ENCODE measurements at regions not wholly inside any gene's neighbourhood (a gene's known extent, or its start where the extent isn't known, plus 50 kb on each side); places are given as distances from the start of the nearest gene placed in this dataset.
"Not testable (repeated sequence)": the region's sequence is repeated elsewhere in the genome, so short reads cannot be mapped to it uniquely, and the experiment has no call there.

GRCh38 chr16:34743115-34743514 lies 1283.7 kb downstream of the TP53TG3F start:
- ATAC-seq (ENCODE audit: low read depth in 2 of 2), result no peak
- no peak overlapping the region for H3K27ac Mint-ChIP-seq
- no peak for DNase-seq
- H3K36me3 Mint-ChIP-seq, result peaks cover 4 to 38% of the 10 kb centered on the region in 2 donors
- peaks cover 18 to 51% (median 28%) of the 10 kb centered on the region in 7 donors for H3K9me3 Mint-ChIP-seq
- H3K27me3 Mint-ChIP-seq, result no peaks in the 10 kb centered on the region
- no peak overlapping the region for H3K4me3 Mint-ChIP-seq
- H3K4me1 Mint-ChIP-seq, result peaks cover 0 to 4% (median 0%) of the 10 kb centered on the region in 3 donors

GRCh38 chr16:34758835-34759234 lies 1299.4 kb downstream of the TP53TG3F start:
- Mint-ChIP-seq H3K36me3 (peaks cover 0 to 72% of the 10 kb centered on the region in 2 donors), H3K9me3 (peaks cover 56 to 83% (median 72%) of the 10 kb centered on the region in 7 donors), H3K4me1 (peaks cover 0 to 2% (median 0%) of the 10 kb centered on the region in 3 donors), H3K27ac (no peak overlapping the region), H3K4me3 (no peak overlapping the region), H3K27me3 (no peaks in the 10 kb centered on the region)
- ATAC-seq (ENCODE audit: low read depth in 2 of 2) (no peak), DNase-seq (no peak)

- not testable (repeated sequence) for H3K4me1 Mint-ChIP-seq; H3K4me3 Mint-ChIP-seq; H3K27me3 Mint-ChIP-seq; DNase-seq; ATAC-seq (ENCODE audit: low read depth in 2 of 2); H3K27ac Mint-ChIP-seq; H3K36me3 Mint-ChIP-seq
- peaks cover 11 to 41% (median 15%) of the 10 kb centered on the region in 7 donors for H3K9me3 Mint-ChIP-seq
These were observed 1332.4 kb downstream of the TP53TG3F start for GRCh38 chr16:34791835-34792234.

- H3K4me3 Mint-ChIP-seq, result no peak overlapping the region
- no peaks in the 10 kb centered on the region for H3K27me3 Mint-ChIP-seq
- H3K27ac Mint-ChIP-seq, result no peak overlapping the region
- H3K9me3 Mint-ChIP-seq, result peaks cover 5 to 20% (median 8%) of the 10 kb centered on the region in 7 donors
- no peak for DNase-seq
- H3K36me3 Mint-ChIP-seq, result no peaks in the 10 kb centered on the region
- H3K4me1 Mint-ChIP-seq, result no peaks in the 10 kb centered on the region
- no peak for ATAC-seq (ENCODE audit: low read depth in 2 of 2)
These were observed 1342.5 kb downstream of the TP53TG3F start for GRCh38 chr16:34801875-34802274.

- Mint-ChIP-seq H3K4me3 (no peak overlapping the region), H3K27ac (no peak overlapping the region), H3K4me1 (no peaks in the 10 kb centered on the region), H3K9me3 (peaks cover 5 to 19% (median 7%) of the 10 kb centered on the region in 7 donors), H3K36me3 (no peaks in the 10 kb centered on the region), H3K27me3 (no peaks in the 10 kb centered on the region)
- ATAC-seq (ENCODE audit: low read depth in 2 of 2) (no peak), DNase-seq (no peak)
These were observed 1343.0 kb downstream of the TP53TG3F start for GRCh38 chr16:34802396-34802795.

- Mint-ChIP-seq H3K36me3 (no peaks in the 10 kb centered on the region), H3K9me3 (peaks cover 4 to 18% (median 7%) of the 10 kb centered on the region in 7 donors), H3K27ac (no peak overlapping the region), H3K4me3 (no peak overlapping the region), H3K27me3 (no peaks in the 10 kb centered on the region), H3K4me1 (no peaks in the 10 kb centered on the region)
- ATAC-seq (ENCODE audit: low read depth in 2 of 2) (no peak), DNase-seq (no peak)
These were observed 1343.6 kb downstream of the TP53TG3F start for GRCh38 chr16:34802848-34803599.

- peaks cover 0 to 14% (median 4%) of the 10 kb centered on the region in 7 donors for H3K9me3 Mint-ChIP-seq
- no peak for ATAC-seq (ENCODE audit: low read depth in 2 of 2)
- no peak overlapping the region for H3K27ac Mint-ChIP-seq
- H3K36me3 Mint-ChIP-seq, result no peaks in the 10 kb centered on the region
- no peak overlapping the region for H3K4me3 Mint-ChIP-seq
- no peak for DNase-seq
- no peaks in the 10 kb centered on the region for H3K27me3 Mint-ChIP-seq
- no peaks in the 10 kb centered on the region for H3K4me1 Mint-ChIP-seq
These were observed 1344.4 kb downstream of the TP53TG3F start for GRCh38 chr16:34803683-34804416.

GRCh38 chr16:34806992-34807644 lies 1347.7 kb downstream of the TP53TG3F start:
- H3K9me3 Mint-ChIP-seq; ATAC-seq (ENCODE audit: low read depth in 2 of 2); H3K4me3 Mint-ChIP-seq; H3K36me3 Mint-ChIP-seq; H3K27me3 Mint-ChIP-seq; DNase-seq; H3K4me1 Mint-ChIP-seq; H3K27ac Mint-ChIP-seq: not testable (repeated sequence)

GRCh38 chr16:34807844-34808243 lies 1348.4 kb downstream of the TP53TG3F start:
- H3K36me3 Mint-ChIP-seq; H3K27ac Mint-ChIP-seq; H3K27me3 Mint-ChIP-seq; ATAC-seq (ENCODE audit: low read depth in 2 of 2); H3K4me3 Mint-ChIP-seq; H3K4me1 Mint-ChIP-seq; H3K9me3 Mint-ChIP-seq; DNase-seq: not testable (repeated sequence)

GRCh38 chr16:34808530-34808929 lies 1349.1 kb downstream of the TP53TG3F start:
- not testable (repeated sequence) for H3K4me1 Mint-ChIP-seq; H3K36me3 Mint-ChIP-seq; H3K27ac Mint-ChIP-seq; H3K27me3 Mint-ChIP-seq; ATAC-seq (ENCODE audit: low read depth in 2 of 2); DNase-seq; H3K9me3 Mint-ChIP-seq; H3K4me3 Mint-ChIP-seq

Measured in naive B cell (primary cell).